ENCODE measurements at regions not wholly inside any gene's neighbourhood (a gene's known extent, or its start where the extent isn't known, plus 50 kb on each side); places are given as distances from the start of the nearest gene placed in this dataset.

DNA sequence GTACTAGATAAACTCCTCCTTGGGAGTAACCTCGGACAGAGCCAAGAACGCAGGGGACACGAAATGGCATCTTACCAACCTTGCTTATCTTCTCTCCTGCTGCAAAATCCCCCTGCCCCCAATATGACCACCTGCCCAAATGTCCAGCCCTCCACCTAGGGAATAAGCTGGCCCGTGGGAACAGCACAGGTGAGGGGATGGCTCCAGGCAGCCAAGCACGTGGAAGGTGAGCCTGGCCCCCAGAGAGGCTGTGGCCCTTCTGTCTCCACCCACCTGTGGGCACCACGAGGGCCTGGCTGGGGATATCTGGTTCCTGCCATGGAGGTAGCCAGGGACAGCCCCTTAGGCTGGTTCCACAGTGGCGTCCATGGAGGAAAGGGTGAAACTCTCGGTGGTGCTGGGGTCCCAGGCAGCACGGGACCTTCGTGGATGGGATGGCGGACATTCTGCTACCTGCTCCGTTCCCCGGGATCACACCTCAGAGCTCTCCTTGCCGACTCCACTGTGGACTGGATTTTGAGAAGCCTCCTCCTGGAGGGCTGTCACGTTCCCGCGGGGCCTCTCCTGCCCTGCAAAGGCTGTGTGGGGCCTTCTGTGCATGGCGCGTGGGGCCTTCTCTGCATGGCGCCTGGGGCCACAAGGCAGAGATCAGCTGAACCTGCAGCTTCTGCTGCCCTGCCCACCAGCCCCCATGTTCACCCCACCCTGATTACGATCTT is 388.5 kb upstream of the TNRC6C start:
- H3K4me3 Mint-ChIP-seq, result no peak overlapping the region
- H3K27me3 Mint-ChIP-seq, result peaks cover 41% of the 10 kb centered on the region
- H3K9me3 Mint-ChIP-seq, result peaks cover 0 to 3% (median 0%) of the 10 kb centered on the region in 3 donors
- no peaks in the 10 kb centered on the region for H3K36me3 Mint-ChIP-seq
- H3K4me1 Mint-ChIP-seq, result peaks cover 3 to 10% (median 10%) of the 10 kb centered on the region in 3 donors
- H3K27ac Mint-ChIP-seq, result no peak overlapping the region

DNA sequence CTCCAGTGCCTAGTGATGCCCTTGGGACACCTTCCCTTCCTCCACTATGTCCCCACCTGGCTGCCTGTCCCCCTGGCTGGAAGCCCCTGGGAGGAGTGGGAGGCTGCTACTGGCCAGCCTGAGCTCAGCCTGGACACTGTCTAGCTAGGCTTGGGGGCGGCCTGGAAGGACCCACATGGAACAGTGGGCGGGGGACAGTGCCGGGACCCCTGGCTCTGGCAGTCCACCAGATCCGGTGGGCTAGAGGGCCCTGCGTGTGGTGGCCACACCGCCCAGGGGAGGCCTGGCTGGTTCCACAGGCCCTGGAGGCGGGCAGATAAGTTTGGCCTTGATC is 388.0 kb upstream of the TNRC6C start:
- no peak overlapping the region for H3K4me3 Mint-ChIP-seq
- no peak overlapping the region for H3K27ac Mint-ChIP-seq
- H3K4me1 Mint-ChIP-seq, result peaks cover 3 to 10% (median 10%) of the 10 kb centered on the region in 3 donors
- no peaks in the 10 kb centered on the region for H3K36me3 Mint-ChIP-seq
- peaks cover 41% of the 10 kb centered on the region for H3K27me3 Mint-ChIP-seq
- H3K9me3 Mint-ChIP-seq, result peaks cover 0 to 3% (median 0%) of the 10 kb centered on the region in 3 donors

DNA sequence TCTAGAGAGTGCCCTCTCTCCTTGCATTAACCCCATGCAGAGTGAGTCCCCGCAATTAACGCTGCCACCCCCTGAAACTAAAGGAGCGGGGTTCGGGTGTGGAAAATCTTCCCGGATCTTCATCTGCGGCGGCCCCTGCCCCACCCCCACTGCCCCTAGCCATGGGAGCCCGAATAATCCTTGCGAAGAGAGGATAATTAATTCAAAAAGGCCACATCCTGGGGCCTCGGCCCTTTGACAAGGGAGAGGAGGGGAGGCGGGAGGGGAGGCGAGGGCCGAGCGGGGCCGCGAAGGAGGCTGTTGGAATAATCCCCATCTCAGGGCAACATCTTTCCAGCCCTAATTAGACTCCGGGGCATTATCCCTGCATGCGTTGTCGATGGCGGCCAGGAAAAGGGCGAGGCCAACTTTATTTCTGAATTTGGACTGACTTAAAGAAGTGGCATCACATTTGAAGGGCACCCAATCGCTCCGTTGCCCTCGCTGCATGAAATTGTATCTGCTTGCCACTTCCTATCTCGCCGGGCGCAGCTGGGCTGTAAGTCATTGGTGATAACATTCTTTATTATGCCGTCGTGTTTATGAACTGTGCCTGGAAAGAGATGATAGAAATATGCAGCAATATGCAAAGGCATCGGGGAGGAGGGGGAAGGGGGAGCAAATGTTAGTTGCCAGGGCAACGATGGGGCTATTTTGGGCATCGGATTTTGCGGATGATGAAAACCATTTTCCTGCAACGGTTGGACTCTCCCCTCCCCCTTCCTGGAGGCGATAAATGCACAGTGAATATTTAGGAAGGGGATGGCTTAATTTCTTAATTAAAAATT is 387.1 kb upstream of the TNRC6C start:
- H3K4me1 Mint-ChIP-seq, result peaks cover 3 to 10% (median 8%) of the 10 kb centered on the region in 3 donors
- H3K4me3 Mint-ChIP-seq, result peak overlapping the region in 2 of 4 donors; percentile 7 to 34
- H3K27me3 Mint-ChIP-seq, result peaks cover 43% of the 10 kb centered on the region
- H3K27ac Mint-ChIP-seq, result no peak overlapping the region
- no peaks in the 10 kb centered on the region for H3K36me3 Mint-ChIP-seq
- peaks cover 0 to 3% (median 0%) of the 10 kb centered on the region in 3 donors for H3K9me3 Mint-ChIP-seq

DNA sequence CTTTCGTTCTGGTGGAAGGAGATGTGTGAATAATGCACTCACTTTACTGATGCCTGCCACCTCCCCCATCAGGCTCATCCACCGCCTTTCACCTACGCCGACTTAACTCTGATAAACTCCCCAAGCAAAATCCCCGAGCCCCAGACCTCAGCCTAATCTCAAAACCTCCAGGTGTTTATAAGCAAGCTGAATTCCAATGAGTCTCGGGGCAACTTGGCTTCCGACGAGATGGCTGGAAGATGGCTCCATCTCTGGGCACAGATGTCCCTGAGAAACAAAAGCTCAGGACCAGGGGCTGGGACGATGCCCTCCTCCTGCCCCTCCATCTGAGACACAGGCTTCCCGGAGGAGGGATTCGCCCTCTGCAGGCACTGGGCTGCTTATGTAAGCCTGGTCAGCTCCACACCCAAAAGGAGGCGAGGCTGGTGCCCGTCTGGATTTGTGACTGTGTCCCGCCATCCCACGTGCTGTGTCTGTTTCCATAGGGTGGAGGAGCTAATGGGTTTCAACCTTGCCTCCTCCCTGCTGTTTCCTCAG is 386.4 kb upstream of the TNRC6C start:
- Mint-ChIP-seq H3K36me3 (no peaks in the 10 kb centered on the region), H3K4me1 (peaks cover 3 to 10% (median 8%) of the 10 kb centered on the region in 3 donors), H3K27ac (no peak overlapping the region), H3K27me3 (peaks cover 39% of the 10 kb centered on the region), H3K4me3 (peak overlapping the region in 2 of 4 donors; percentile 34 to 63), H3K9me3 (peaks cover 0 to 3% (median 0%) of the 10 kb centered on the region in 3 donors)

DNA sequence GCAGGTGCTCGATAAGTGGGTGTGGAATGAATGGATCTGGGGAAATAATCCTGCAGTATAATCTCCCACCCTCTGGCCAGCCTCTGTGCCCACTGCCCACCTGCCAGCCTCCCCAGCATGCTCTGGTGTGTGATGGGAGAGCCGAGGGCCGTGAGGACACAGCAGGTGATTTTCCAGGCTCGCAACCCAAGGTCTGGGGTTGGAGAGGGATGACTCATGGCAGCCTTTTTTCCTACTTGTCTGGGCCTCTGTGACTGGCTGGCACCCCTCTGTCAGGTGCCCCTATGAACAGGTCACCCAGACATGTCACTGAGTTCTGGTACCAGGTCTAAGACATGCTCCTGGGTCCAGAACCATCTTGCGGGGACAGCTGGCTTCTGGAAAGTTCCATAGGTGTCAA is 385.7 kb upstream of the TNRC6C start:
- peaks cover 31% of the 10 kb centered on the region for H3K27me3 Mint-ChIP-seq
- H3K4me3 Mint-ChIP-seq, result peak overlapping the region in 1 of 4 donors; percentile 63
- no peaks in the 10 kb centered on the region for H3K36me3 Mint-ChIP-seq
- H3K27ac Mint-ChIP-seq, result no peak overlapping the region
- peaks cover 0 to 3% (median 0%) of the 10 kb centered on the region in 3 donors for H3K9me3 Mint-ChIP-seq
- peaks cover 3 to 10% (median 8%) of the 10 kb centered on the region in 3 donors for H3K4me1 Mint-ChIP-seq

DNA sequence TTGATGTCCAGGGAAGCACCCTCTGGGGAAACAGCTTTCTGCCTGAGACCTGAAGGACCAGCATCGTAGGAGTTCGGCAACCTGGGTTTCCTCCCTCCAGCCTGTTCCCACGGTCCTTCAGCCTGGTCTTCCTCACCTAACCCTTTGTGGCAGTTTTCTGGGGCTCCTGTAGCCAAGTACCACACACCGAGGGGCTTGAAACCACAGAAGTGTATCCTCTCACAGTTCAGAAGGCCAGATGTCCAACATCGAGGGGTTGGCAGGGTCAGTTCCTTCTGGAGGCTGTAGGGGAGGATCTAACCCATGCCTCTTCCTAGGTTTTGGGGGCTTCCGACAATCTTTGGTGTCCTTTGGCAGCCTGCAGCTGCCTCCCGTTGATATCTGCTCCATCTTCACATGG is 381.0 kb upstream of the TNRC6C start:
- Mint-ChIP-seq H3K27me3 (peaks cover 14% of the 10 kb centered on the region), H3K36me3 (peaks cover 2% of the 10 kb centered on the region), H3K4me3 (no peak overlapping the region), H3K9me3 (peaks cover 0 to 6% (median 0%) of the 10 kb centered on the region in 3 donors), H3K27ac (no peak overlapping the region), H3K4me1 (peaks cover 5 to 8% (median 6%) of the 10 kb centered on the region in 3 donors)

DNA sequence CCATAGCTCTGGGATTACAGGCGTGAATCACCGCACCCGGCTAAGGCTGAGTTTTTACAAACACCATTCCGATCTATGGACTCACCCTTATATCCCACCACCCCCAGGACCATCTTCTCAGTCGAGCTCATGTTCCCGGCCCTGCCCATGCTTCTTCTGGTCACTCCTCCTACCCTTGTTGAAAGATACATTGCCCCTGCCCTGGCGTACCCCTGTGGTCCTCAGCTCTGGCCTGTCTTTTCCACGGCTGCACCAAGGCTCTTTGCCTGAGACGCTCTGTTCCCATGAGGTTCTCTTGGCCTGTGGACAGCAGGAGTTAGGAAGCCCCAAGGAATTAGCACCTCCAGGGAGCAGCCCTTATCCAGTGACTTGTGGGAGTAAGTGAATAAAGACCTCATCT is 379.4 kb upstream of the TNRC6C start:
- Mint-ChIP-seq H3K27me3 (peaks cover 11% of the 10 kb centered on the region), H3K4me1 (peaks cover 5 to 6% (median 6%) of the 10 kb centered on the region in 3 donors), H3K4me3 (no peak overlapping the region), H3K27ac (peak overlapping the region in 1 of 3 donors; percentile 88), H3K9me3 (peaks cover 0 to 6% (median 0%) of the 10 kb centered on the region in 3 donors), H3K36me3 (peaks cover 2% of the 10 kb centered on the region)

DNA sequence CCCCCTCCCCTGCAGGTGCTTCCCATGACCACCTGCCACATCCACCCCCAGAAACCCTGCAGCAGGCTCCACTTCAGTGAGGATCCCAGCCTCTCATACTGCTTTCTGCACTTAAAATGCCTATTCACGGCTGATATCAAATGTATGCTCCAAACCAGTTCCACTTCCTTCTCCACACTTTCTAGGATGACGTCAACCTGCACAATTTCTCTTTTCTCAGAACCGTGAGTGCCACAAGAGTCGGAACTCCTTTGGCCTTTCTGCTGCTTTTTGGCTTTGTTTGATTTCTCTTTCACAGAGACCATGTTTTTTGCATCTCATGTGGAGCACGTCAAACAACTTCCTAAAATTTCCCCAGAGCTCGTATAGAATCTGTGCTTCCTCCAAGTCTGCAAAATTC is 378.8 kb upstream of the TNRC6C start:
- H3K4me1 Mint-ChIP-seq, result peaks cover 5 to 6% (median 6%) of the 10 kb centered on the region in 3 donors
- H3K27me3 Mint-ChIP-seq, result peaks cover 10% of the 10 kb centered on the region
- peaks cover 0 to 6% (median 0%) of the 10 kb centered on the region in 3 donors for H3K9me3 Mint-ChIP-seq
- peaks cover 2% of the 10 kb centered on the region for H3K36me3 Mint-ChIP-seq
- peak overlapping the region in 1 of 3 donors; percentile 3 for H3K27ac Mint-ChIP-seq
- peak overlapping the region in 2 of 4 donors; percentile 15 to 46 for H3K4me3 Mint-ChIP-seq

DNA sequence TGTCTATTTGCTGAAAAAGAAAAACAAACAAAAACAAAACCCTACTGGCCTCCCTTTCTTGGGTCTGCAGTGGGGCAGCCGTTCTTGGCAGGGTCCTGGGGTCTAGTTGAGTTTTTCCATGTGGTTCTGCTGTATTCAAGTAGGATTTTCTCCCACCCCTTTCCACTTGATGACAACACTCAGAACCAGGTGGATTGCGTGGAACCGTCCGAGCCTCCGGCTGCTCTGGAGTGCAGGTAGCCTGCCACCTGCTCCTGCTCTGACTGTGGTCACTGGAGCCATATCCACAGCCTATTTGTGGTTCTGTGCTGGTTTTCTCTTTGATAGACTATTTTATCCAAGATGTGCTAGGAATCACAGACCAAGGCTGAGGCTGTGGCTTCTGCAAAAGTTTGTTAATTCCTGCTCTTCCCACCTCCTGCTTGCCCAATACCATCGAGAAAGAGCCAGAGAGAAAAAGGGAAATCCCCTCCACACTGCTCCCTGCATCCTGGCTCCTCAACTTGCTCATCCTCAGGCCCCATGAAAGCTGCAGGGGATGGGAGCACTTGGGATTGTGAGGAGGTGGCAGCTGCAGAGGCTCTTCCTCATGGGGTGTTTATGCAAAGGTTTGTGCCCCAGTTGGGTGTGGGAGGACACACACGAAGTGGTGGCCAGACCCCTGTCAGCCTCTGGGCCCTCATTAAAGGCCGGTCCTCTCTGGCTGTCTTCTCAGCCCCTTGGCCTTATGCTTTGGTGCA is 377.8 kb upstream of the TNRC6C start:
- Mint-ChIP-seq H3K27ac (no peak overlapping the region), H3K4me3 (peak overlapping the region in 1 of 4 donors; percentile 23), H3K27me3 (peaks cover 8% of the 10 kb centered on the region), H3K9me3 (peaks cover 0 to 6% (median 0%) of the 10 kb centered on the region in 3 donors), H3K36me3 (peaks cover 2% of the 10 kb centered on the region), H3K4me1 (peaks cover 5 to 6% (median 6%) of the 10 kb centered on the region in 3 donors)

DNA sequence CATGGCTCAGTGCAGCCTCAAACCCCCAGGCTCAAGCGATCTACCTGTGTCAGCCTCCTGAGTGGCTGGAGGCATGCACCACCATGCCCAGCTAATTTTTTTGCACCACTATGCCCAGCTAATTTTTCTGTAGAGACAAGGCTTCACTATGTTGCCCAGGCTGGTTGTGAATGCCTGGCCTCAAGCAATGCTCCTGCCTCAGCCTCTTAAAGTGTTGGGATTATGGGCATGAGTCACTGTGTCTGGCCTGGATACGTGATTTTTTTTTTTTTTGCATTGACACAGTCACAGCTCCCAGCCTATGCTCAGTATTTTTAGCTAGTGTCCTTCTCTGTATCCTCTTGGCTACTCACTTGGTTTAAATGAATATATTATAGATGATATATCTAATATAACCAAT is 377.0 kb upstream of the TNRC6C start:
- H3K27ac Mint-ChIP-seq, result no peak overlapping the region
- H3K9me3 Mint-ChIP-seq, result peaks cover 0 to 6% (median 0%) of the 10 kb centered on the region in 3 donors

DNA sequence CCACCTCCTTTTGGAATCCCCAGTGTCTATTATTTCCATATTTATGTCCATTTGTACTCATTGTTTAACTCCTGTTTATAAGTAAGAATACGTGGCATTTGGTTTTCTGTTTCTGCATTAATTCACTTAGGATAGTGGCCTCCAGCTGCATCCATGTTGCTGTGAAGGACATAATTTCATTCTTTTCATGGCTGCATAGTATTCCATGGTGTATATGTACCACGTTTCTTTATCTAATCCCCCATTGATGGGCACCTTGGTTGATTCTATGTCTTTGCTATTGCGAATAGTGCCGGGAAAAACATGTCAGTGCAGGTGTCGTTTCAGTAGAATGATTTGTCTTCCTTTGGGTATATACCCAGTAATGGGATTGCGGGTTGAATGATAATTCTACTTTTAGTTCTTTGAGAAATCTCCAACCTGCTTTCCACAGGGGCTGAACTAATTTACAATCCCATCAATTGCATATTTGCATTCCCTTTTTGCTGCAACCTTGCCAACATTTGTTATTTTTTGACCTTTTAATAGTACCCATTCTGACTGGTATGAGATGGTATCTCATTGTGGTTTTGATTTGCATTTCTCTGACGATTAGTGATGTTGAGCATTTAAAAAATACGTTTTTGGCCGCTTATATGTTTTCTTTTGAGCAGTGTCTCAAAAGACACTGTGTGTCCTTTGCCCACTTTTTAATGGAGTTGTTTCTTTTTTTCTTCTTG is 373.2 kb upstream of the TNRC6C start:
- peaks cover 9% of the 10 kb centered on the region for H3K27me3 Mint-ChIP-seq
- peaks cover 10% of the 10 kb centered on the region for H3K36me3 Mint-ChIP-seq
- H3K4me1 Mint-ChIP-seq, result peaks cover 0 to 2% (median 0%) of the 10 kb centered on the region in 3 donors
- no peak overlapping the region for H3K4me3 Mint-ChIP-seq
- peaks cover 3 to 17% (median 11%) of the 10 kb centered on the region in 3 donors for H3K9me3 Mint-ChIP-seq
- no peak overlapping the region for H3K27ac Mint-ChIP-seq

More for the DNA sequence above, 377.0 kb upstream of the TNRC6C start:
- Mint-ChIP-seq H3K27me3 (peaks cover 8% of the 10 kb centered on the region), H3K4me3 (no peak overlapping the region), H3K4me1 (peaks cover 5 to 6% (median 6%) of the 10 kb centered on the region in 3 donors), H3K36me3 (peaks cover 2% of the 10 kb centered on the region)

DNA sequence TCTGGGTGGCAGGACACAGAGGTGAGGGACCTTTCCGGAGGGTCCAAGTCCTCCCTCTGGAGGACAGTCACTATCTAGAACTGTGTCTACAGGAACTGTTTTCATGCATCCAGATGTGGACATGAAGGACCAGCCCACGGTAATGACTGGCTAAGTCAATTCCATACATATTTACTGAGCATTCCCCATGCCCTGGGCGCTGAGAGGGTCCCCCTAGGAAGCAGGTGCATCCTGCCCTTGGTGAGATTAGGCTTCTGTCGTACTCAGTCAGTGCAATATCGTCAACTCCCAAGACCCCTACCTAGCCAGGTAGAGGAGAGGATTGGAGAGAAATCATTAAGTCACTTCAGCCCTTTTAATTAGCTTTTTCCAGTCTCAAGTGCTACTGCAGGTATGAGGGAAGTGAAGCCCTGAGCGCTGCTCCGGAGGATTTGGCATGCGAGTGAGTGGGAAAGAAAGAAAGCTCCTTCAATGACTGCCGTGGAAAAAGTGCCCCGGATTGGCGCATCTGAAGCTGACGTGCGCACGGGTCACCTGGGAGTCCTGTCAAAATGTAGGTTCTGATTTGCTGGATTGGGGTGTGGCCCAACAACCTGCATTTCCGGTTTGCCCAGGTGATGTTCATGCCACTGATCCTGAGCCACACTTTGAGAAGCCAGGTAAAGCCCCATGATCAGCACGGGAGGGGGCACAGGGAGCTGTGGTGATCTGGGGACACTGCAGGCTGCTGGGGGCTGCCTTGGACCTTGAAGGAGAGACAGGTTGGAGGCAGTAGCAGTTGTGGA is 367.4 kb upstream of the TNRC6C start:
- H3K27me3 Mint-ChIP-seq, result peaks cover 17% of the 10 kb centered on the region
- peak overlapping the region in 1 of 4 donors; percentile 47 for H3K4me3 Mint-ChIP-seq
- peaks cover 0 to 2% (median 0%) of the 10 kb centered on the region in 3 donors for H3K4me1 Mint-ChIP-seq

DNA sequence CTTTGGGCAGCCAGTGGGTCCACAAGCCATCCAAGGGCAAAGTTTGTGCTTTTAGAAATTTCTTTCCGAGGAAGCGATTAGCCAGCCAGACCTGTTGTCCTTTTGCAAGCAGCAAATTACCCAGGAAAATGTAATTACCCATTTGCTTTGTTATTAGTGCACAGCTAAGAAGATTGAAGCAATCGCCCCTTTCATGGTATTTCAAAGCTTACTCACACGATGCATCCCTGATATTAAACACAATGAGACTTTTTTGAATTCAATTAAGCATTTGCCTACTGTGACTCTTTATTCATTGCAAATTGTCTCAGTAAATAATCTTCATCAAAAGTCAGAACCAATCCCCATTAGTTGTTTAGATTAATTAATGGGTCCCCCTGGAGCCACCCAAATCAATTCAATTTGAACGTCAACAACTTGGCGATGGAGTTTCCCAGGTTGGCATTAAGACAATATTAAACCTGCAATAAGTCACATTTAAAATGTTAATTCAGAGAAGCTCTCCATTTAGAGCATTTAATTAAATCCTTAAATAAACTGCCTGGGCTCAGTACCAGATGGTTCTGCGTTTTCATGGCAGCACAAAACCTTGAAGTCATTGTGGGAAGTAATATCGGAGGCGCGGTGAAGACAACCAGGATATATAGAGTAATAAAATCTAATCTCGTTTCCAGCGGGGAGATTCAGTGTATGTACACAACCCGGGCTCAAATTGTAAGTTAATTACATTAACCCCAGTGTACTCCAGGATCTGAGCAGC is 366.2 kb upstream of the TNRC6C start:
- H3K36me3 Mint-ChIP-seq, result peaks cover 3% of the 10 kb centered on the region
- H3K9me3 Mint-ChIP-seq, result peaks cover 3 to 6% (median 5%) of the 10 kb centered on the region in 3 donors
- H3K4me1 Mint-ChIP-seq, result peaks cover 0 to 2% (median 0%) of the 10 kb centered on the region in 3 donors

More for the DNA sequence above, 367.4 kb upstream of the TNRC6C start:
- H3K9me3 Mint-ChIP-seq, result peaks cover 3 to 11% (median 11%) of the 10 kb centered on the region in 3 donors
- no peak overlapping the region for H3K27ac Mint-ChIP-seq
- H3K36me3 Mint-ChIP-seq, result peaks cover 8% of the 10 kb centered on the region

More for the DNA sequence above, 366.2 kb upstream of the TNRC6C start:
- Mint-ChIP-seq H3K27me3 (peaks cover 17% of the 10 kb centered on the region), H3K4me3 (no peak overlapping the region), H3K27ac (peak overlapping the region in 1 of 3 donors; percentile 59)

Data from IgD-negative memory B cell (primary cell).